ENCODE measurements at regions not wholly inside any gene's neighbourhood (a gene's known extent, or its start where the extent isn't known, plus 50 kb on each side); places are given as distances from the start of the nearest gene placed in this dataset.

GRCh38 chr4:123978637-123979036, 582.0 kb downstream of the SPRY1 start:
- H3K9ac ChIP-seq (ENCODE audit: low read depth in 1 of 3, low read length in 3 of 3): no peak overlapping the region
- no peak overlapping the region for H3K4me3 ChIP-seq (ENCODE audit: low read length in 3 of 3)
- H3K27me3 ChIP-seq (ENCODE audit: control insufficient read depth in 3 of 3, insufficient read depth in 3 of 3, low read length in 3 of 3): no peaks in the 10 kb centered on the region
- no peaks in the 10 kb centered on the region for H3K36me3 ChIP-seq (ENCODE audit: control insufficient read depth in 3 of 3, insufficient read depth in 3 of 3, low read length in 3 of 3)
- H3K4me1 ChIP-seq (ENCODE audit: control insufficient read depth in 3 of 3, insufficient read depth in 3 of 3, low read length in 3 of 3): peaks cover 0 to 6% (median 0%) of the 10 kb centered on the region in 3 donors
- peaks cover 0 to 7% (median 5%) of the 10 kb centered on the region in 3 donors for H3K9me3 ChIP-seq (ENCODE audit: control insufficient read depth in 3 of 3, low read length in 3 of 3)
- H3K27ac ChIP-seq (ENCODE audit: low read depth, low read length): no peak overlapping the region

DNA sequence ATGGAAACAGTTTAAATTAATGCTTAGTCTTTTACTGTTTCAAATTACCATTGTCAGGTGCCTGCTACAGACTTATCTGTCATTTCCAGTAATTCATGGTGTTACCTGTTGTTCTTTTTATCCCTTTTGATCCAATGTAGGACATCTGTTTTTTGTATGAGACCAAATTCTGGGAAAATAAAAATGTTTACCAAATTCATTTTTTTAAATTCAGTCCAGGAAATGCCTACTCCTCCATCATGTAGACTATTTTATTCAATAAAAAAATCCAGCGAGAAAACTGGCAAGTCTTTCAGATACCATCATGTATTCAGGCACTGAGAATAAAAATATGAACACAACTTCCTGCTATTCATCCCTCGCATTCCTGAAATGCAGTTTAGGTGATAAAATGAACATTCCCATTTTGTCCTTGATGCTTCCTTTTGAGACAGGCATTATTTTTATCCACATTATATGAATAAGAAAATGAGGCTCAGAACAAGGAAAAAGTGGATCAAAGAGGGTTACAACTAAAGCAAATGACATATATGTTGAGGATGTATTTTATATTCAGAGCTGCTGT, 584.2 kb downstream of the SPRY1 start:
- Histone ChIP-seq H3K9me3 (ENCODE audit: control insufficient read depth in 3 of 3, low read length in 3 of 3) (peaks cover 0 to 7% (median 5%) of the 10 kb centered on the region in 3 donors), H3K27me3 (ENCODE audit: control insufficient read depth in 3 of 3, insufficient read depth in 3 of 3, low read length in 3 of 3) (no peaks in the 10 kb centered on the region), H3K4me1 (ENCODE audit: control insufficient read depth in 3 of 3, insufficient read depth in 3 of 3, low read length in 3 of 3) (peaks cover 0 to 6% (median 0%) of the 10 kb centered on the region in 3 donors), H3K27ac (ENCODE audit: low read depth, low read length) (no peak overlapping the region), H3K36me3 (ENCODE audit: control insufficient read depth in 3 of 3, insufficient read depth in 3 of 3, low read length in 3 of 3) (no peaks in the 10 kb centered on the region), H3K9ac (ENCODE audit: low read depth in 1 of 3, low read length in 3 of 3) (no peak overlapping the region), H3K4me3 (ENCODE audit: low read length in 3 of 3) (no peak overlapping the region)

GRCh38 chr4:123984886-123985285, 588.3 kb downstream of the SPRY1 start:
- Histone ChIP-seq H3K9me3 (ENCODE audit: control insufficient read depth in 3 of 3, low read length in 3 of 3) (peaks cover 0 to 5% (median 0%) of the 10 kb centered on the region in 3 donors), H3K4me1 (ENCODE audit: control insufficient read depth in 3 of 3, insufficient read depth in 3 of 3, low read length in 3 of 3) (peaks cover 0 to 4% (median 0%) of the 10 kb centered on the region in 3 donors), H3K9ac (ENCODE audit: low read depth in 1 of 3, low read length in 3 of 3) (no peak overlapping the region), H3K36me3 (ENCODE audit: control insufficient read depth in 3 of 3, insufficient read depth in 3 of 3, low read length in 3 of 3) (no peaks in the 10 kb centered on the region), H3K4me3 (ENCODE audit: low read length in 3 of 3) (no peak overlapping the region), H3K27me3 (ENCODE audit: control insufficient read depth in 3 of 3, insufficient read depth in 3 of 3, low read length in 3 of 3) (no peaks in the 10 kb centered on the region), H3K27ac (ENCODE audit: low read depth, low read length) (peak overlapping the region; percentile 33)

DNA sequence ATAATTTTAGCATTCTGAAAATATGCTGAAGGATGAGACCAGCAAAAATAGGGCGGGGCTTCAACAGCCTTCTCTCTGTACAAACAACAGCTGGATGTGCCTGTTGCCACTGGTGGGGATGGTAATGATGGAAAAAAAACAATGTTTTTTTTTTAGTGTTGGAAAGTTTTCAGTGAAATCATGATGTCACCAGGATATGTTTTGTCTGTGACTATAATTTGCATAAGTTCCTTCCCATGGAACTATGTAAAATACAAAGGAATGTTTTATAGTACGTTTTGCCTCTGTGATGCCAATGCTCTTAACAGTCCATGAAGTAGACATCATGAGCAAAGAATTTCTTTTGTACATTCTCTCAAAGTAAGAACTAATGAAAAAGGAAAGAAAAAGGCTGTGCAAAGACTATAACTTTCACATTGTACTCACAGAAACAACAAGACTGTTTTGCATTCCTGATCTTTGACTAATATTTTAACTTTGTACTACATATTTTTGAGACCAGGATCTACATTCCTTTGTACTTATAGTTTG, 589.7 kb downstream of the SPRY1 start:
- H3K27ac ChIP-seq (ENCODE audit: low read depth, low read length): peak overlapping the region; percentile 33
- peaks cover 0 to 5% (median 0%) of the 10 kb centered on the region in 3 donors for H3K9me3 ChIP-seq (ENCODE audit: control insufficient read depth in 3 of 3, low read length in 3 of 3)
- peaks cover 0 to 4% (median 0%) of the 10 kb centered on the region in 3 donors for H3K4me1 ChIP-seq (ENCODE audit: control insufficient read depth in 3 of 3, insufficient read depth in 3 of 3, low read length in 3 of 3)
- H3K9ac ChIP-seq (ENCODE audit: low read depth in 1 of 3, low read length in 3 of 3): no peak overlapping the region
- H3K36me3 ChIP-seq (ENCODE audit: control insufficient read depth in 3 of 3, insufficient read depth in 3 of 3, low read length in 3 of 3): no peaks in the 10 kb centered on the region
- no peak overlapping the region for H3K4me3 ChIP-seq (ENCODE audit: low read length in 3 of 3)
- no peaks in the 10 kb centered on the region for H3K27me3 ChIP-seq (ENCODE audit: control insufficient read depth in 3 of 3, insufficient read depth in 3 of 3, low read length in 3 of 3)

- no peaks in the 10 kb centered on the region for H3K36me3 ChIP-seq (ENCODE audit: control insufficient read depth in 3 of 3, insufficient read depth in 3 of 3, low read length in 3 of 3)
- peaks cover 0 to 5% (median 0%) of the 10 kb centered on the region in 3 donors for H3K9me3 ChIP-seq (ENCODE audit: control insufficient read depth in 3 of 3, low read length in 3 of 3)
- no peak overlapping the region for H3K4me3 ChIP-seq (ENCODE audit: low read length in 3 of 3)
- peaks cover 0 to 4% (median 0%) of the 10 kb centered on the region in 3 donors for H3K4me1 ChIP-seq (ENCODE audit: control insufficient read depth in 3 of 3, insufficient read depth in 3 of 3, low read length in 3 of 3)
- no peak overlapping the region for H3K9ac ChIP-seq (ENCODE audit: low read depth in 1 of 3, low read length in 3 of 3)
- H3K27ac ChIP-seq (ENCODE audit: low read depth, low read length): no peak overlapping the region
- H3K27me3 ChIP-seq (ENCODE audit: control insufficient read depth in 3 of 3, insufficient read depth in 3 of 3, low read length in 3 of 3): no peaks in the 10 kb centered on the region
Measured at GRCh38 chr4:123987408-123987807, 590.8 kb downstream of the SPRY1 start.

DNA sequence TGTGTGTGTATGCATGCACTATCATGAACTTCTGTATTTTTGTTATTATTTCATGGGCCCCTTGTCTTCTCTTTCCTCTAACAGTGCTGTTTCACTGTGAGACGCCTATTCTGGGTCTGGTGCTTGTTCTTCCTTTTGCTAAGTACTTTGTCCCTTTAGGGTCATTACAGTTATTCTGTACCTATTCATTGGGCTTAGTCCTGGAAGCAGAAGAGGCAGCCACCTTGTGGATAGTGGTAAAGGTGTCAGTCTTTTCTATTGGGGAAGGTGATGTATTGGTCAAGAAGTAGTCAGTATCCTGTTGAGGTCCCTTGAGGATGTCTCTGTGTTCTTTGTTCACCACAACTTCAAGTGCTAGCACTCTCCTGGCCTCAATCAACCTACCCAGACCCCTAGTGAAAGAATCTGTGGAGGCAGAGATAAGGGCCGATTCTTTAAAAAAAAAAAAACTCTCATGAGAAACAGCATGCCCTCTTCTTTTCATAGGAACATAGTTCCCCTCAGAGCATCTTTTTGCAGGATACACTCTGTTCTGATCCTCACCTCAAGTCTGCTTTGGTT, 593.8 kb downstream of the SPRY1 start:
- H3K36me3 ChIP-seq (ENCODE audit: control insufficient read depth in 3 of 3, insufficient read depth in 3 of 3, low read length in 3 of 3): no peaks in the 10 kb centered on the region
- no peak overlapping the region for H3K9ac ChIP-seq (ENCODE audit: low read depth in 1 of 3, low read length in 3 of 3)
- no peak overlapping the region for H3K4me3 ChIP-seq (ENCODE audit: low read length in 3 of 3)
- peaks cover 0 to 4% (median 0%) of the 10 kb centered on the region in 3 donors for H3K4me1 ChIP-seq (ENCODE audit: control insufficient read depth in 3 of 3, insufficient read depth in 3 of 3, low read length in 3 of 3)
- no peaks in the 10 kb centered on the region for H3K9me3 ChIP-seq (ENCODE audit: control insufficient read depth in 3 of 3, low read length in 3 of 3)
- no peak overlapping the region for H3K27ac ChIP-seq (ENCODE audit: low read depth, low read length)
- H3K27me3 ChIP-seq (ENCODE audit: control insufficient read depth in 3 of 3, insufficient read depth in 3 of 3, low read length in 3 of 3): no peaks in the 10 kb centered on the region

- Histone ChIP-seq H3K9me3 (ENCODE audit: control insufficient read depth in 3 of 3, low read length in 3 of 3) (no peaks in the 10 kb centered on the region), H3K27ac (ENCODE audit: low read depth, low read length) (no peak overlapping the region), H3K27me3 (ENCODE audit: control insufficient read depth in 3 of 3, insufficient read depth in 3 of 3, low read length in 3 of 3) (no peaks in the 10 kb centered on the region), H3K9ac (ENCODE audit: low read depth in 1 of 3, low read length in 3 of 3) (no peak overlapping the region), H3K4me3 (ENCODE audit: low read length in 3 of 3) (no peak overlapping the region), H3K4me1 (ENCODE audit: control insufficient read depth in 3 of 3, insufficient read depth in 3 of 3, low read length in 3 of 3) (no peaks in the 10 kb centered on the region), H3K36me3 (ENCODE audit: control insufficient read depth in 3 of 3, insufficient read depth in 3 of 3, low read length in 3 of 3) (no peaks in the 10 kb centered on the region)
Measured at GRCh38 chr4:123994917-123995316, 598.3 kb downstream of the SPRY1 start.

GRCh38 chr4:123995936-123996335, 599.3 kb downstream of the SPRY1 start:
- Histone ChIP-seq H3K4me1 (ENCODE audit: control insufficient read depth in 3 of 3, insufficient read depth in 3 of 3, low read length in 3 of 3) (no peaks in the 10 kb centered on the region), H3K9ac (ENCODE audit: low read depth in 1 of 3, low read length in 3 of 3) (no peak overlapping the region), H3K27ac (ENCODE audit: low read depth, low read length) (no peak overlapping the region), H3K36me3 (ENCODE audit: control insufficient read depth in 3 of 3, insufficient read depth in 3 of 3, low read length in 3 of 3) (no peaks in the 10 kb centered on the region), H3K27me3 (ENCODE audit: control insufficient read depth in 3 of 3, insufficient read depth in 3 of 3, low read length in 3 of 3) (no peaks in the 10 kb centered on the region), H3K4me3 (ENCODE audit: low read length in 3 of 3) (no peak overlapping the region), H3K9me3 (ENCODE audit: control insufficient read depth in 3 of 3, low read length in 3 of 3) (no peaks in the 10 kb centered on the region)

- H3K36me3 ChIP-seq (ENCODE audit: control insufficient read depth in 3 of 3, insufficient read depth in 3 of 3, low read length in 3 of 3): no peaks in the 10 kb centered on the region
- H3K9ac ChIP-seq (ENCODE audit: low read depth in 1 of 3, low read length in 3 of 3): no peak overlapping the region
- H3K27ac ChIP-seq (ENCODE audit: low read depth, low read length): no peak overlapping the region
- no peak overlapping the region for H3K4me3 ChIP-seq (ENCODE audit: low read length in 3 of 3)
- no peaks in the 10 kb centered on the region for H3K27me3 ChIP-seq (ENCODE audit: control insufficient read depth in 3 of 3, insufficient read depth in 3 of 3, low read length in 3 of 3)
- H3K9me3 ChIP-seq (ENCODE audit: control insufficient read depth in 3 of 3, low read length in 3 of 3): no peaks in the 10 kb centered on the region
- H3K4me1 ChIP-seq (ENCODE audit: control insufficient read depth in 3 of 3, insufficient read depth in 3 of 3, low read length in 3 of 3): no peaks in the 10 kb centered on the region
Measured at GRCh38 chr4:123996718-123997510, 600.3 kb downstream of the SPRY1 start.

All from skeletal muscle tissue (tissue), 3 donors.